Stimulated activated CD4-positive, alpha-beta T cell treated with anti-CD3 and anti-CD28 coated beads, Interleukin-1b, Interleukin-23, amount 100 ng/mL, for 4 hours (primary cell): ENCODE measurements at regions not wholly inside any gene's neighbourhood (a gene's known extent, or its start where the extent isn't known, plus 50 kb on each side); places are given as distances from the start of the nearest gene placed in this dataset.

ENCODE experiments used
- DNase-seq, 2 donors: peaks; one replicate each; pipeline ENCODE4 v3.0.0-alpha.2; 2020; ENCODE audit warnings: low read depth in 2 of 2

DNA sequence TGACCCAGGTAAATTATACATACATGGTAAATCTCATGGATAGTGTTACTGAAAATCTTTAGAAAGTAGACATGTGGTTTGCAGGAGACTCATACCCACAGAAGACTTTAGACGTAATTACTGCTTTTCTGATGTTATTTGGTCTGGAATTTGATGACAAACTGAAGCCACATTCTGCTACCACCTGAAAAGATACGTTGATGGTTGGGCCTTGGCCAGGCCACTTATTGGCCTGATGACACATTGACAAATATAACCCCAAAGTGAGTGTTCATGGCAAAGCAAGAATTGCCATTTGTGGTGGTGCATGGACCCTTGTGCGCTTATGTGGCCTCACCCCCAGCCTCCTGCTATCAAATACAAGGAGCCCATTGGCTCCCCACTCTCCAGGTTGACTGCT lies 155.6 kb downstream of the METTL4 start:
- DNase-seq: no peak

DNA sequence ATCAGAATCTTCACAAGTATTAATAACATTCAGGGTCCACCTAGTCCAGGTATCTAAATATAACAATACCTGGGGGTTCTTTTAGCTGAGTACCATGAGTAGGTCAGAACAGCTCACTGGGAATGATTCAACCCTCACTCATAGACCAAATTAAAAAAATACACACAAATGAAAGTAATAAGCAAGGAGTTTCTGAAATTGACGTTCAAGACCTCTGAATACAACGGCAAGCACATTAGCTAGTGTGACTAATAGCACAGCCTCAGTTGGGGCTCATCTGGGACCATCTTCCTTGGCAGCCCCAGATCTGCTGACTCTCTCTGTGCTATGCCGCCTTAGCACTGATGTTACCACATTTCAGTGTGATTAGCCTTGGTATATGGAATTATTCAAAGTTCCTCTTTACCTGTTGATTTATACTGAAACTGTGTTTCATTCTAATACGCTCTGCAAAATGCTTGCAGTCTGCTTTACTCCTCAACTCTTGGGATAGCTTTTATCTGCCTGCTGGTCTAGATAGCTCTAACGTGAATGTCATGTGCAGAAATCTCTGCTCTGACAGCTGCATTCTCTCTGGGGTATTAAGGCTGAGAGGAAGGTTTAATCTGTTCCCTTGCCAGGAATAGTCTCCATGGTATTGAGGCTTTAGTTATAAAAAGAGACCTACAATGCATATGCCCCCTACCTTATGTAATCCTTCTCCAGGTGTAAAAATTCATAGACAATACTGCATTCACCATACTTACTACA lies 153.3 kb downstream of the METTL4 start:
- no peak for DNase-seq

DNA sequence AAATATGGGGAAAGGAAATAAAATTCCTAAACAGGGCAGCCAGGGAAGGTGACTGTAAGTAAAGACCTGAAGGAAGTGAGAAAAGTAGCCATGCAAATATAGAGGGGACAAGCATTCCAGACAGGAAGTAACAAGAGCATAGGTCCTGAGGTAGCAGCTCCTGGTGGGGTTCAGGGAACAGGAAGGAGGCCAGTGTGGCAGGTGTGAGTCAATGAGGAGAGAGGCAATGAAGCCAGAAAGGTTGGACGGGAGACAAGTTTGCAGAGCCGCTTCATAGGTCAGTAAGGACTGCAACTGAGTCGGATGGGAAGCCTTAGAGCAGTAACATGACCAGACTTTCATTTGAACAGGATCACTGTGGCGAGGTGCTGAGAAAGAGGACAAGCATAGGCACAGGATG lies 150.9 kb downstream of the METTL4 start:
- no peak for DNase-seq

DNA sequence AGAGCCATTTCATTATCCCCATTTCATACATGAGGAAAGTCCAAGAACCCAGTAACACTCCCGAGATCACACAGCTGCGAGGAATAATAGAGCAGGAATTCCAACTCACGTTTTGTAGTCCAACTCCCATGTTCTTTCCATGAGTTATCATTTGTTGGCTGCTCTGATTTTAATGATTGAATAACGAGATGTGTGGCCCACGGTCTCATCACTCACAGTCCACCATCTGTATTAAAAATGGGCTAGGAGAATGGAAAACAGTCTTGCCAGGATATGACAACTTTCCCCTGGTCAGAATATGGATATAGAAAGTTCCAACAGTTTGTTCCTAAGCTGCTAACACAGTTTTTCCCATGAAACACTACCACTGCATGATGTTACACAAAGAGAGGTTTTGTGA lies 147.5 kb downstream of the METTL4 start:
- DNase-seq: no peak

DNA sequence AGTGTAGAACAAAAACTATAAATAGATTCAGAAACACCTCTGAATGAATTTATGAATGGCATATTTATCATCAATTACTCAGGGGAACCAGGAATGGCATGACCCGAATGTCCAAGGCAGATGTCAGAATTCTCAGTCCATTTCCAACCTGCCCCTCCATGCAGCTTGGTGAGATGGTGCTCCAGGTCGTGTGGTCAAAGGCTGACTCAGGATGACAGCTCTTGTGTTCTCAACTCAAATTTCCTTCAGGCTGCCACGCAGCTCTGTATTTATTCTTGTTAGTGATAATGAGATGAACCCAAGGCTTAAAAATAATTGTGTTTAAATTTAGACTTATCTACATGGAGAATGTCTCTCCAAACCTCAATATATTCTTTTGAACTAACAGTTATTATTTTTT lies 146.9 kb downstream of the METTL4 start:
- no peak for DNase-seq

DNA sequence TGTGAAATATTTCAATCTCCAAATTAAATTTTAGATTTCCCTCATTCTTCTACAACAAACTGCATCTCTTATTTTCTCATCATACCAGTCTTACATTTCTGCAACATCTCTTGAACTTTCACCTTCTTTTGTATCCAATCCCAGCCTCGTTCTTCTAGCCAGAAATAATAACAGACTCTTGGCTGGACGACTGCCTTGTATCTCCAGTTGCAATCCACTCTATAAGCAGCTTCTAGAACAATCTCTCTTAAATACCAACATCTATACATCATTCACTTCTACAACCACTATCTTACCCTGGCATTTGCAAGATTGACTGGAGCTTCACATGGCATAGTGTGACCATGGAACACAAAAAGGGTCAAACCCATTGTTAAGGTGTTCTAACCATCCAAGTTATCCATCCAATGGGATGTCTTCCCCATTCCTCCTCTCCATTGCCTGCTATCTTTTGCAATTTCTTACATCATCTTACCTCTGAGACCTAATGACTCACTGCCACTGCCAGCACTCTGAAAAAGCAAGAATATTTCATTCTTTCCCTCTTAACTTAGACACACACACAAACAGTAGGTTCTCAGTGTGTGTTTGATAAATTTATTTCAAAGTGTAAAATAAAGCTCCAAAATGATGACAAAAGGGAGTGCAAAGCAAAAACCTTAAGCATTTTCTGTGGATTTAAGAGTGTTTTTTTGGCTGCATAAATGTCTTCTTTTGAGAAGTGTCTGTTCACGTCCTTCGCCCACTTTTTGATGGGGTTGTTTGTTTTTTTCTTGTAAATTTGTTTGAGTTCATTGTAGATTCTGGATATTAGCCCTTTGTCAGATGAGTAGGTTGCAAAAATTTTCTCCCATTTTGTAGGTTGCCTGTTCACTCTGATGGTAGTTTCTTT lies 145.6 kb downstream of the METTL4 start:
- DNase-seq: no peak

DNA sequence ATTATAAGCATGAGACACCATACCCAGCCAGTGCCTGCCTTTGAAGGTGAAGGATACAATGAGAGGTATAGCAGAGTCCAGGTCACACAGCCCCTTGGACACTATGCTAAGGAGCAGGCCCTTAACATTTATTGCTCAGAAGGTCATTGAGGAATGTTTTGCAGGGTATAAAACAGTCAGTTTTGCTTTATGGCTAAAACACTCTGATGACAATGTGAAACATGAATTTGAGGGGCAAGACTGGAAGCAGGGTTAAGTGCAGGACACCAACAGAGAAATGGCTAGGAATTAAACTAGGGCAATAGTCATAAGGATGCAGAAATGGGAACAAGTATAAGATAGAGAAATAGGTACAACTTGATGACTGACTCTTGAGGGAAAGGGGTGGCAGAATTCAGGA lies 141.1 kb downstream of the METTL4 start:
- no peak for DNase-seq

DNA sequence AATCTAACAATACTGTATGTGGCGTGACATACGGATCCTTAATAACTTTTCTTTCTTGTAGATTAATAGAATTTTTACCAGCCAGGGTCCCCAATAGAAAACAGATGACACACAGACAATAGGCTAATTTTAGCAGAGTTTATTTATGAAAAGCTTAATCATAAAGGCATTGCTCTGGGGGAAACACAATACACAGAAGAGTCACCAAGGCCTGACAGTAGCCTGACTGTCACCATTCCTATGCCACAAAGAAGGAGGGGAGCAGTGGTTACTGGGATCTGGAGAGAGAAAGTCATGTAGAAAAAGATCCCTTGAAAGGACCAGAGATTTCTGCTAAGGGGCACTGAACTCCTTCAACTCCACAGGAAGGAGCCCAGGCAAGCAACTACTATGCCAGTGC lies 139.5 kb downstream of the METTL4 start:
- no peak for DNase-seq

DNA sequence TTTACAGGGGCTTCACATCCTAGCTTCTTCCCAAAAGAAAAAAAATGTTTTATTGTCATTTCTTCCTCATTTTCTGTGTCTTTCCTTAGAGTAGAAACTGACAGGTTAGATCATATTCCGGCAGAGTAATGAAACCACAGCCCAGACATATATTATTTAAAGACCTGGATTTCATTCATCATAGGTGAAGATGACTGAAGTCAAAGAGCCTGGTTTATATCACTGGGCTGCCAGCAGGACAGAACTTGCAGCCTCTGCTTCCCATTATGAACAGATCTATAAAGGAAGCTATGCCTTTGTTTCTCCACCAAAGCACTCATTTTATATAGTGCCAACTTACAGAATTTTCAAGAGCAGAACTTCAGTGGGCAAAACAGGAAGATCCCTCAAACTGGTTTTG lies 137.9 kb downstream of the METTL4 start:
- DNase-seq: no peak

DNA sequence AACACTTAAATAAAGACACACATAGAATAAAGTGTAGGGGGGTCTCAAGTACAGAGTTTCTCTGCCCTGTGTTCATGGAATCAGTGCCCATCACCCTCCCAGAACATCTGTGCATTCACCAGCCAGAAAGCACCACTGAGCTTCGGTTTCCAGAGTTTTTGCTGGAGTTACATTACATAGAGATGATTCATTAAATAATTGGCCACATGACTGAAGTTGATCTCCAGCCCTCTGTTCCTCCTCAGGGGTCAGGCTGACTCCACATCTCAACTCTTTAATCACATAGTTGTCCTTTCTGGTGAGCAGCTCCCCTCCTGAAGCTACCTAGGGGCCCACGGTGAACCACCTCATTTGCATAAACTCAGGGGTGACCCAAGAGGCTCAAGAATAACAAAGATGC lies 129.8 kb downstream of the METTL4 start:
- DNase-seq: no peak

DNA sequence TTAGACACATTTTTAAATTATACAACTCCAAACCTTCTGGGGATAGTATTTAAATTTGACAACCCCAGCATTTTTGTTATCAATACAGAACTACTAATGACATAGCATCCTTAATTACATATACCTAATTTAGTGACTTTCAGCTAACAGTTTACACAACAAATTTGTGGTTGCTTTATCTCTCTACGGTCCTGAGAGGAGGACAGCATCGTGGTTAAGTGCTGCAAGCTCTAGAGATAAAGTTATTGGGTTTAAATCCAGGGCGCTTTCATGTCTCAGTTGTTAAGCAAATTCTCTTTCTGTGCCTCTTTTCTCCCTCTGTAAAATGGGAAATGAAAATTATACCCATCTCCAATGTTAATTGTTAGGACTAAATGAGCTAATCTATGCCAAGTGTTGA lies 129.3 kb downstream of the METTL4 start:
- DNase-seq: no peak

DNA sequence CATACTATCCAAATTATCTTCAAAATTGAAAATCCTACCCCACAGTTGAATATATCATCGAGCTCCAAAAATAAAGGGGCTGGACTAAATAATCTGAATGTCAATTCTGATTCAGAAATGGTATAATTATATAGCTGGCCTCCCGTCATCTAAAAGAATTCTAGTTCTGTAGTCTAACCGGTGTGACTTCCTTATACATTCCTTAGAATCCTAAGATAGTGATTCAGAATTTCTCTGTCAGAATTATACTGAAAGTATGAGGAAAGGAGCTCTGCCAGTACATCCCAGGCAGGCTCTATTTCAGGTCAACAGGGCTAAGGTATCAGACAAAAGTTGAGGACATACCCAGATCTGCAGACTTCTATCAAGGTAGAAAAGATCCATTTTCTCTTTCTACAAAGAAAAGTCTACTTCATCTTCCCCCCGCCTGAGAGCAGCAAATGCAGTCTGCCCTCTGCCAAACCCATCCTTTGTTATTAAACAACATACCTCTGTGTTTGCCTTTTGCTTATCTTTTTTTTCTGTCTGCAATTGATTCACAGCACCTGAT lies 128.5 kb downstream of the METTL4 start:
- DNase-seq: no peak

DNA sequence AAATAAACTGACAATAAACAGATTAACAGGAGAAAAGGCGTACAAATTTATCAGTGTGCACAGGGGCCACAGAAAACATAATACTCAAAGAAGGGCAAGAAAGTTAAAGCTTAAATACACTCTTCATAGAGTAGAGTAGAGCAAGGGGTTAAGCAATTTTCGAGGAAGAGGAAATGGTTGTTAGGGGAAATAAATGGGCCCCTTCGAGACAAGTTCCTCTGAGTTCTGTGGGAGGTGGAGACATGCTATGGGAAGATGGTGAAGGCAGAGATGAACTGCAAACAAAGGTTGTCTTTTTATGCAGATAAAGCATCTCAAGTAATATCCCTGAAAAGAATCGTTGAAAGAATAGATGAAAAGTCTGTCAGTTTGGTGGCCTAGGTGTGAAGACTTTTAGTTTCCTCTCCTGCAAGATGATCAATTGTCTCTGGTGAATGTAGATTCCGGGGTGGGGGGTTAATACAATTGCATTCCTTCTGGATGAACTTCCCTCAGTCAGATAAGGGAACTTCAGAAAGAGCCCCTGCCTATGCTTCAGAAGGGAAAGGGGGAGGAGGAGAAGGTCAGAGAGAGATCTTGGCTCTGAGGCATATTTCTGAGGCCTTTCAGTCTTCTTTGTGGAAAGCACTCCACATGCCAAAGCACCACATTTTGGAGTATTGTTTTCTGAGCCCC lies 127.0 kb downstream of the METTL4 start:
- DNase-seq: no peak

DNA sequence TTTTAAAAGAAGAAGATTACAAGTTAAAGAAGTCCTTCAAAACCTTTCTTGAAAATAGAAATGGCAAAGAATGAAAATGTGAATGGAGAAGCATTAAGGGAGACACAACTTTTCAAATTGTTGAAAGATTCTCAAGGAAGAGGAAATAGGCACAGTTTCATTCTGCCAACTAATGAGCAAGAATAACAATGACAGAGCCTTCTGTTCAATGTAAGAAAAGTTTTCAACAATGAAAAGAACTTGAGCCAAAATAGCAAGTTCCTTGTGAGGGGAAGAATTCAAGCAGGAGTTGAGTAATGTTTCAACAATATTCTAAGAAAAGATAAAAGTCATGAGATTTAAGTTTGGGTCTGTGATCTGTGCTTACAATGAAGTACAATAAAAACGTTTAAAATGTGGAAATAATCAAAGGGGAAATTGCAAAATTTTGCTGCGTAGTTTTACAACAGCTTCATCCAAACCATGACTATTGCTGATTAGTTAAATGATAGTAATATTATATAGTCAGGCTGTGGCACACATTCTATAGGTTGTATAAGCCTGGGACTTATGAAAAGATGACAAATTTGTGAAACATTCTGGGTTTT lies 122.6 kb downstream of the METTL4 start:
- DNase-seq: no peak

DNA sequence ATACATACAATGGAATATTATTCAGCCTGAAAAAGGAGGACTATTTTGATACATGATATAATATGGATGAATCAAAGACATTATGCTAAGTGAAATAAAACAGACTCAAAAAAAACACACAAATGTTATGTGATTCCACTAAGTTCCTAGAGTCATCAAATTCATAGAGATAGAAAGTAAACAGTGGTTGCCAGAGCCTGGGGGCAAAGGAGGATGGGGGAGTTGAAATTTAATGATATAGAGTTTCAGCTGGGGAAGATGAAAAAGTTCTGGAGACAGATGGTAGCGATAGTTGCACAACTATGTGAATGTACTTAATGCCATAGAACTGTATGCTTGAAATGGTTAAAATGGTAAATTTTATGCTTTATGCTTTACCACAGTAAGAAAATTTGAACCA lies 119.7 kb downstream of the METTL4 start:
- DNase-seq: no peak

DNA sequence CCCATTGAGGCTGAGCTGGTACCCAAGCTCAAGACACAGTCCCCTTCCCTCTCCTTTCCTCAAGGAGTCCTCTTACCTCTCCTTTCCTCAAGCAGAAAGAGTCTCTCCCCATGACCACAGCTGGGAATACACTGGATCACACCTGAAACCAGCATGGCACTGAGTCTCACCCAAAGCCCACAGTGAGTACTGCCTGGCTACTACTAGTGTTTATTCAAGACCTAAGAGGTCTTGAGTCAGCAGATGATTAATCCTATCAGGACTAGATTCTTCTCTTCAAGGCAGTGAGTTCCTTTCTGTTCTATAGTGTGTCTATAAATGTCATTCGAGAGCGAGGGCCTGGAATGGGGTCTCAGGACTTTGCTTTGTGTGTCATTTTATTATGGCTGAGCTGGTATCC lies 111.4 kb downstream of the METTL4 start:
- no peak for DNase-seq

DNA sequence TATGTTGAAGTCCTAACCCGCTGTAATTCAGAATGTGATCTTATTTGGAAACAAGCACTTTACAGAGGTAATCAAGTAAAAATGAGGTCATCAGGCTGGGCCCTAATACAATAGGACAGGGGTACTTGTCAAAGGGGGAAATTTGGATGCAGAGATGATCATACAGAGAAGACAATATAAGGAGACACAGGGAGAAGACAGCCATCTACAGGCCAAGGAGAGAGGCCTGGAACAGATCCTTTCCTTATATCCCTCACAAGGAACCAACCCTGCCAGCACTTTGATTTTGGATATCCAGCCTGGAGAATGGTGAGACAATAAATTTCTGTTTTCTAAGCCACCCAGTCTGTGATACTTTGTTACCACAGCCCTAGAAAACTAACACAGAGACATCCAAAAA lies 104.3 kb downstream of the METTL4 start:
- DNase-seq: no peak

DNA sequence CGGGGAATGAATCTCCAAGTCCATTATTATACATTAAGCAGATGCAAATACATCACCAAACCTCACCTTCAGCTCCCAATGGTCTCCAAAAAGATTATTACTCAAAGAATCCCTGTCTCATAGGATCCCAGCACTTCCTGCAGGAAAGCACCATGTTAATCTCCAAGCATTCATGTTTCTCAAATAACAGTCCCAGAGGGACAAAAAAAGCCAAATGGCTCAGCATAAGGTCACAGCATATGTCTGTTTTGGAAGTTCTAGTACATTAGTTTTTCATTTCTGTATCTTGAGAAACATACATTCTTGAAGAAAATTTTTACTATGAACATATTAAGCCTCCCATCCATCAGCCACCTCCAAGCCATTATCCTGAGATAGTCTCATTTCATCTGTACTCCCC lies 103.3 kb downstream of the METTL4 start:
- DNase-seq: no peak

DNA sequence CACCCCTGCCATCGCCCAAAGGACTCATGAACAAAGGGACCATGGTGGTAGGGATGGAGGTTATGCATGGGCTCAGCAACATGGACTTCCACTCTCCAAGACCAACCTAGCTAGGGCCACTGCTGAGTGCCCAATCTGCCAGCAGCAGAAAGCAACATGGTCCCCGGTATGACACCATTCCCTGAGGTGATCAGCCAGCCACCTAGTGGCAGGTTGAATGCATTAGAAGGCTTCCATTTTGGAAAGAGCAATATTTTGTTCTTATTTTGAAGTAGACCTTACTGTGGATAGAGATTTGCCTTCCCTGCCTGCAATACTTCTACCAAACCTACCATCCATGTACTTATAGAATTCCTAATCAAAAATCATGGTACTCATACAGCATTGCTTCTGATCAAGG lies 99.8 kb downstream of the METTL4 start:
- no peak for DNase-seq

DNA sequence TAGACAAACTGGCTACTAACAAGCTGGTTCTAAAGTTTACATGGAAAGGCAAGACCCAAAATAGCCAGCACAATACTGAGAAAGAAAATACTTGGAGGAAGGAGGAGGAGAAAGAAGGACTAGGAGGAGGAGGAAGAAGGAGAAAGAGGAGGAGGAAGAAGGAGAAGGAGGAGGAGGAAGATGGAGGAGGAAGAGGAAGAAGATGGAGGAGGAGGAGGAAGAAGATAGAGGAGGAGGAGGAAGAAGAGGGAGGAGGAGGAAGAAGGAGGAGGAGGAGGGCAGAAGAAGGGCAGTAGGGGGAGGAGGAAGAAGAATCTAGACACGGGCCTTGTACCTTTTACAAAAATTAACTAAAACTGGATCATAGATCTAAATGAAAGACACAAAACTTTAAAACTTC lies 92.6 kb downstream of the METTL4 start:
- no peak for DNase-seq

DNA sequence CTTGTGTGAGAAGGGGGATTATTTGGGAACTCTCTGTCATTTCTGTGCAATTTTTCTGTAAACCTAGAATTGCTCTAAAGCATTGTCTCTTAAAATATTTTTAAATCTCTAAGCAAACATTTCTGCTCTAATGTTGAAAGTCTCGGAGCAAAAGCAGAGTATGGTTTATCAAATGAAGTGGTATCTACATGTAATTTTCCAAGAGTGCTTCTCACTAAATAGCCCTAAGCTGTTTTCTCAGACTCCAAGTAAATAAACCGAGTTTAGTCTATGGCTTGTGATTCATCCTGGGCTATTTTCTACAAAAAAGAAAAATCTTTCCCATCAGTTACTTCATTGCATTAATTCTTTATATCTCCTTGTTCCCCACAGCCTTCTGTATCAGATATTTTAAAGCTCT lies 90.8 kb downstream of the METTL4 start:
- no peak for DNase-seq
